IPS-18c (cell line): ENCODE measurements at regions not wholly inside any gene's neighbourhood (a gene's known extent, or its start where the extent isn't known, plus 50 kb on each side); places are given as distances from the start of the nearest gene placed in this dataset.

Experiments used
- H3K4me3 ChIP-seq: 2 replicates; pipeline ENCODE4 v1.7.0; 2013; ENCODE audit warnings: low read depth, mild to moderate bottlenecking, low read length, moderate library complexity; ENCODE audit not compliant: insufficient read depth
- H3K9me3 ChIP-seq: one replicate; pipeline ENCODE4 v1.6.1; 2013; ENCODE audit warnings: mild to moderate bottlenecking, low read length, moderate library complexity; ENCODE audit not compliant: control insufficient read depth, insufficient read depth

- Histone ChIP-seq H3K4me3 (no peak overlapping the region), H3K9me3 (no peaks in the 10 kb centered on the region)
Measured at GRCh38 chr4:181611033-181611711, 632.0 kb upstream of the TENM3 start.

DNA sequence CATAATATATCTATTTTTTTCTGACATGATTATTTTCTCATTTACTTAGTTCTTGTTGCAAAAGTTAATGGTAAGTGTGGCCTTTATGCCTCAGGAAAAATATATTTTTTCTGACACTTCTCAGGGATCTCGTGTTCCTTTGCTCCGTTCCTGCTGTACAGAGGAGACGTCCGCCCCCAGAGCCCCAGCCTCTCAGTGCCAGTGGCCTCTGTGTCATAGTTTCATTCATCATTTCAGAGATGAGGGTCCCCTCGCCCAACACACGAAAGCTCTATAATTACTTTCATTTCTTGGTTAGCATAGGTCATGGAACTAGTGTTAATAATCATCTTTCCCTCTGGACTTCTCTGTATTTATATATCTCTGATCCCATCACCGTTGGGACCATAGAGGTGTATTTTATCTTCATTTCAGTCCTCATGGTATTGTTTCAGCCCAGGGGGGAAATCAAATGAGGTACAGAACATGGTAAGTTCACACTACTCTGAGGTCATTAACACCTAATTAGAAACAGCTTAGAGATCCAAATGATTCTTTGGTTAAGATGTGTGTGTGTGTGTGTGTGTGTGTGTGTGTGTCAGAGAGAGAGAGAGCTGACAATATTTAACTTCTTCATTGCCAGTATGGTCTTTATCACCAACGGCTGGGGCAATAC, 631.1 kb upstream of the TENM3 start:
- no peak overlapping the region for H3K4me3 ChIP-seq
- no peaks in the 10 kb centered on the region for H3K9me3 ChIP-seq

DNA sequence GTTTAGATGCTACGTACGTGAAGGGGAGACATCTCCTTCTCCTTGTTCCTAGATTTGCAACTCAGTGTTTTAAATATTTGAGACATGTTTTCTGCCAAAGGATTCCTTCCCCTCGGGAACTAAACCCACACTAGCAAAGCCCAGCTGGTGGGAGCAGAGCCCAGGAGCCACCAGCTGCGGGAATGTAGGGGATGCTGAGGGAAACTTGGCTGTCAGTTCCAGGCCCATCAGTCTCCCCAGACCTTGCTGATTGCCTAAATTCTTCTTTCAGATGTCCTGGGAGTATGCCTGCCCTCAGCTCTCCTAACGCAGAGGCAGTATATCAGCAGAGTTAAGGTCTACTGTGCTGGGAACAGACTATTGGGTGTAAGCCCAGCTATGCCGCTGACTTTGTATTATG, 630.0 kb upstream of the TENM3 start:
- no peak overlapping the region for H3K4me3 ChIP-seq

GRCh38 chr4:181618038-181618618, 625.1 kb upstream of the TENM3 start:
- no peak overlapping the region for H3K4me3 ChIP-seq

More for the DNA sequence above, 630.0 kb upstream of the TENM3 start:
- no peaks in the 10 kb centered on the region for H3K9me3 ChIP-seq

DNA sequence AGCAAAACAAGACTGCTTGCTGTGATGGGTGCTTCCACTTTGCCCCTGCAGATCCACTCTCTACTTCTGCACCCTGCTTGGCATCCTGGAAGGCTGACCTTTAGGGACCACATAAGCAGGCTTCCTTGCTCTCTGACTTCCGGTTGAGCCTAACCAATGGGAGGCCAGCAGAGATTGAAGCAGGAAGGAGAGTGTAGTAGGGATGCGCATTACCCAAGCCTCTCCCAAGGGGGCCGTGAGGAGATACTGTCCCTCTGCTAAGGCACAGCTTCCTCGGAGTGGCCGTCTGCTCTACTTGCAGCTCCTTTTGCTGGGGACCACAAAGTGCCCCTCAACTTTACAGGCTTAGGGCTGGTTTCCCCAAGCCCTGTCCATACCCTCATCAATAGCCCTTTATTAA, 624.3 kb upstream of the TENM3 start:
- Histone ChIP-seq H3K9me3 (no peaks in the 10 kb centered on the region), H3K4me3 (no peak overlapping the region)

More at GRCh38 chr4:181618038-181618618, 625.1 kb upstream of the TENM3 start:
- H3K9me3 ChIP-seq: no peaks in the 10 kb centered on the region

GRCh38 chr4:181619651-181620050, 623.6 kb upstream of the TENM3 start:
- H3K4me3 ChIP-seq: no peak overlapping the region
- no peaks in the 10 kb centered on the region for H3K9me3 ChIP-seq

- Histone ChIP-seq H3K4me3 (no peak overlapping the region), H3K9me3 (no peaks in the 10 kb centered on the region)
Measured at GRCh38 chr4:181637186-181638105, 605.8 kb upstream of the TENM3 start.

- no peak overlapping the region for H3K4me3 ChIP-seq
- no peaks in the 10 kb centered on the region for H3K9me3 ChIP-seq
Measured at GRCh38 chr4:181643466-181643865, 599.7 kb upstream of the TENM3 start.

DNA sequence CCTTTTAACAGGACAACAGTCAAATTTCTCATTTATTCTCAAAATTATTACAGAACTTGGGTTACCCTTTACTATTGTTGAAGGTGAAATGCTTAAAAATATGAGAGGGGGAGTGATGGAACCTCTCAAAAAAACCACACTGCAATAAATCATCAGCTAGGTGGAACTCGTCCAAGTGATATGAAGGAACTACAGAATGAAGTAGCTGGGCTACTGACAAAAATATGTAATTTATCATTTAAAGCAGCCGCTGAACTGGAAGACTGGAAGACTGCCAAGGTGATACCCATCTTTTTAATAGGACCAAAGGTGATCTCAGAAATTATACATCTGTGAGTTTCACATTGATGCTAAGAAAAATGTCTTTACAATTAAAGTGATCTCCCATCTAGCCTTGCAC, 597.7 kb upstream of the TENM3 start:
- H3K4me3 ChIP-seq: no peak overlapping the region

DNA sequence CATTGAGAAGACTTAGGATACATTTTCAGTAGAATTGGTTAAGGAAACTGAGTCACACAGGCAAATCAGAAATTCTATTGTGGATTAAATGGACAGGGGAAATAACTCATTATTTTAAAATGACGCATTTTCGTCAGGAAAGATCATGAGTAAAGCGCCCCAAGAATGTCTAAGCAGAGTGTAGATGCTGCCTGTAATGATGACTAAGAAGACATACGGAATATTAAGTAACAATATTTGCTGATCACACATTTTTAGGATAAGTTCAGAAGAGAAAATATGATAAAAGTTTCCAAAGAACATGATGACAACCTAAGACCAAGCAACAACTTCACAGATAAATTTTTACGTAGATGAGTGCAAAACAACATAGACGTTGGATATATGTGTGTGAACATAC, 596.3 kb upstream of the TENM3 start:
- H3K4me3 ChIP-seq: no peak overlapping the region
- no peaks in the 10 kb centered on the region for H3K9me3 ChIP-seq

More for the DNA sequence above, 597.7 kb upstream of the TENM3 start:
- no peaks in the 10 kb centered on the region for H3K9me3 ChIP-seq

DNA sequence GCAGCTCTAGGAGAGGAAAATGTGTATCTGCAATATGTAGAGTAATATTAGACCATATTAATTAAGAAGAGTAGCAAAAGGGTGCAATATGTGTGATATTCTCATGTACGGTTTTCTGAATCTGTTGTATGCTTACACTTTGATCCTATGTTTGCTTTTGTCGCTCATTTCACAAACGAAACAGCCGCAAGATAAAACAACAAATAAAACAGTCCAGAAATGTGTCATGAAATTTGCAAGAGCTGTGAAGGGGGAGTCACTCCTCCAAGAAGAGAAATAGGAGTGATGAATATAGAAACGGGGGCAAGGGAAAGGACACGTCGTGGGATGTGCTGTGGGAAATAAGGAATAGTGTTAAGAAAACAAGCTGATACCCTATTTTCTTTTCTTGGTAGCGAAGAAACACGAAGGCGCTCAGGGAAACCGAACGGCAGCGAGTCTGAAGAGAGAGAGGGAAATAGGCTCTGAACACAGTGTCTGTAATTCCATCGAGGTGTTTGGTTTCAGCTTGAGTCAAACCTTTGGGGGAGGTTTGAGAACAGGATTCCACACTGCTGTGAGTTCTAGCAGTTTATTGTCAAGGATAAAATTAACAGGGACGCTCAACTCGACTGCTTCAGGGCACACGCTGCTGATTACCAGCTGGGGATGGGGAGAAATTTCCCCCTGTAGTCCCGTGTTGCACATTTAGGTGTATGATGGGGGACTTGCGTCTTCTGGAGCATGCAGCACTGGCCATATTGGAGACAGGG, 595.6 kb upstream of the TENM3 start:
- Histone ChIP-seq H3K9me3 (no peaks in the 10 kb centered on the region), H3K4me3 (no peak overlapping the region)

DNA sequence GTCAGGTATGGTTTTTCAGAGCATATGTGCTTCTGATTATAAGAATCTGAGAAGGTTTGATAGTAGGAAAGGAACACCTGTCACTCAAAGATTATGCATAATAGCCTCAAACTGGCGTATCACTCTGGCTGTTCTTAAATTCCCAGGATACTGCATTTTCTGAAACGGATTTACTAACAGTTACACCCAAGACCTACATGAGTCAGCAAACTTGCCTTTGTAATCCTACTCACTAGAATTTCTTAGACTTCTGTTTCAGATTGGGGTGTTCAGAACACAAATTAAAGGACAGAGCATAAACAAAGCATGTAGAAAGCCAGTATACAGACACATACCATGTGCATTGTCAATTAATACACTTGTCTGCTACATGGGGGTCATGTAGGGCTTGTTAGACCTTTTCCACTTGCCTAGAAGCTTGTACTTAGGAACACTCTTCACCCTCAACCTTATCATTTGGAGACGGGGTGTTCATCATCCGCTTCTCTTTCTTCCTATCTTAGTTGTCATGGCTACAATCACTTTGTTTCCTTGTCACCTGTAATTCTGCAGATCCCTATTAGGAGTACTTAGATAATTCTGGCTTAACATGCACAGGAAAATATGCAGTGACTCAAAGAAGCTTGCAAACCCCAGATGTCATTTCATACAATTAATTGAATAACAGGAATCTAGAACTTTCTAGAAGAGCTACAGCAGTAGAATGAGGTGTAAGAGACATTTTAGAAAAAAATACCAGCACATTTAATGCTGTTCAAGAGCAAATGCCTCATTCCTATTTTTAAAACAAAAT, 593.0 kb upstream of the TENM3 start:
- Histone ChIP-seq H3K4me3 (no peak overlapping the region), H3K9me3 (no peaks in the 10 kb centered on the region)

DNA sequence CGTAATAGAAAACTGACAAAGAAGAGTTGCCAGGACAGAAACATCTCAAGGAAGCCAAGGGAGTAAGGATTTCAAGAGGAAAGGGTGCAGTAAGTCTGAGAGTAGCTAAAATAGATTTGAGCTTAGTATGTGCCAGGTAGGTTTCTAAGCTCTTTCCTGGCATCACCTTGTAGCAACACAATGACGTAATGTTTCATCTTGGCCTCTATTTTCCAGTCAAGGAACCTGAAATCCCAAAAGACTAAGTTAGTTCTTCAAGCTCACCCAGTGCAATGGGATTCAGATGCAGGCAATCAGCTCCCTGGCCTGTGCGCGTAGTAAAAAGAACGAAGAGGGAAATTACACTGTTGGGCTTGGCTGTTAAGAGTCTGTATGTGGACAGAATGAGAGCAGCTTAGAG, 586.5 kb upstream of the TENM3 start:
- Histone ChIP-seq H3K4me3 (no peak overlapping the region), H3K9me3 (no peaks in the 10 kb centered on the region)

GRCh38 chr4:181659202-181659601, 584.0 kb upstream of the TENM3 start:
- no peak overlapping the region for H3K4me3 ChIP-seq
- no peaks in the 10 kb centered on the region for H3K9me3 ChIP-seq

DNA sequence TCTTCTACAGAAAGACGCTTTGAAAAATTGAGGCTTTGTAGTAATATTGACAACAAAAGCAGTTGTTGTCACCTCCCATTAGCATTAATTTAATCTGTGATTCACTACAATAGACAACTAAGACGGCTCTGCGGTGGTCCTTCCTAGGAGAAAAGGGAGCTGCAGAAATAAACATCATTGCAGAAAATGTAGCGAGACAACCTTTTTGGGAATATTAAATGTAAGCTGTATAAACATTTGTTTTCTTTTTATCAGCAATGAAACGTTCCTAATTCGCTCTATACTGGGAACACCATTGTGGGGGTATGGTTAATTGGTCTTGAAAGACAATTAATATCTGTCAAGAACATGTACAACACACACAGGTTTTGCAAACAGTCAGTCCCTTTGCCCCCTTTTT, 583.3 kb upstream of the TENM3 start:
- no peaks in the 10 kb centered on the region for H3K9me3 ChIP-seq
- H3K4me3 ChIP-seq: no peak overlapping the region

DNA sequence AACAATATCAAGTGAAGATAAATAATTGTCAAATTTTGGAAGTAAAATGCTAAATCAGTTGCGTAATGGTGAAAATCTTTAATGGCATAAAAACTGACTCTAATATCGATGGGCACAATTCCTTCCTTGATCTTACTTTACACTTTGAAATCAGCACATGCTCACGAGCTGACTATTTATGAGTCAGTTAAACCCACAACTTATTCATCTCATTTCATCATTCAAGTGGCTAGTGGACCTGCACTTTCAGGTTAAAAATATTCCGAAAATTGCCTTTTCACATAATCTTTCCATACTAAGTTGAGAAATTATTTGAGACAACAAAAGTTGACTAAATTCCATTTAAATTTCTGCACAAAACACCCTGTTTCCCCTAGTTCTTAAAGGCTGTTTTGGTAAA, 582.1 kb upstream of the TENM3 start:
- H3K9me3 ChIP-seq: no peaks in the 10 kb centered on the region
- H3K4me3 ChIP-seq: no peak overlapping the region
